HepG2 (cell line): ENCODE measurements at regions not wholly inside any gene's neighbourhood (a gene's known extent, or its start where the extent isn't known, plus 50 kb on each side); places are given as distances from the start of the nearest gene placed in this dataset.

Source experiments
- ATAC-seq: fragments of 200-7000 bp; cut with Tn5 transposase; 3 replicates; pipeline ENCODE4 v1.9.1; 2020; ENCODE audit warnings: mild to moderate bottlenecking, moderate library complexity
- BruUV-seq: library from RNA; stranded (reverse); fragments of 400-500 nt; replicated peaks from 2 replicates; lab custom pipeline; 2021; lab: Mats Ljungman, UMichigan
- CTCF ChIA-PET: fragments of 300-600 bp; formaldehyde crosslinking; extraction: SDS; loops from one replicate; lab custom pipeline; 2021; ENCODE audit warnings: low total read pairs, inconsistent platforms, low intra/inter-chr PET ratio; lab: Yijun Ruan, JAX
- POLR2A ChIA-PET: fragments of 350-600 bp; sonication (Branson Sonifier 250); formaldehyde crosslinking; loops from one replicate; lab custom pipeline; 2020; ENCODE audit warnings: antibody characterized with exemption, inconsistent platforms; lab: Yijun Ruan, JAX
- DNase-seq: peaks from one replicate; pipeline ENCODE4 v3.0.0-alpha.2; 2015; ENCODE audit warnings: low spot score
- FAIRE-seq: peaks from 3 replicates; lab custom pipeline; 2011; peaks lifted over from hg19 to GRCh38; lab: Jason Lieb, UNC
- H2AFZ ChIP-seq: one replicate; pipeline ENCODE4 v1.6.1; 2011; ENCODE audit warnings: low read length, inconsistent platforms
- H3K27ac ChIP-seq: fragments of 300-600 bp; 3 replicates; pipeline ENCODE4 v1.8.0; 2011; ENCODE audit warnings: mixed run types, mild to moderate bottlenecking, mixed read lengths, low read length, inconsistent platforms; ENCODE audit not compliant: insufficient read depth; ENCODE audit errors: extremely low read length
- H3K27me3 ChIP-seq, 2 experiments: fragments of 200-600 bp in 1 of 2; 2 replicates in 1 of 2; 3 replicates in 1 of 2; pipeline versions ENCODE4 v1.6.0 to v1.8.0; 2011; ENCODE audit warnings: low read length in 2 of 2, mild to moderate bottlenecking in 2 of 2, moderate library complexity in 2 of 2, inconsistent platforms in 1 of 2; ENCODE audit not compliant: insufficient read depth in 2 of 2, control insufficient read depth in 1 of 2
- H3K36me3 ChIP-seq, 2 experiments: fragments of 200-600 bp in 1 of 2; replicated peaks in 1 of 2; 2 replicates in 1 of 2; 3 replicates in 1 of 2; pipeline versions ENCODE4 v1.5.1 to v1.8.0; 2011; ENCODE audit warnings: low read length in 2 of 2, inconsistent platforms in 1 of 2; ENCODE audit not compliant: insufficient read depth in 2 of 2, control insufficient read depth in 1 of 2
- H3K4me1 ChIP-seq: 2 replicates; pipeline ENCODE4 v1.5.1; 2012; ENCODE audit warnings: low read length, inconsistent platforms; ENCODE audit not compliant: insufficient read depth
- H3K4me2 ChIP-seq: 2 replicates; pipeline ENCODE4 v1.6.0; 2011; ENCODE audit warnings: low read depth, low read length, inconsistent platforms
- H3K4me3 ChIP-seq, 3 experiments: fragments of 200-600 bp in 1 of 3; sonication (generic), shearing (Covaris generic) in 1 of 3; replicated peaks in 1 of 3; 2 replicates each; pipeline ENCODE4 v1.5.1; 2011 to 2016; ENCODE audit warnings: low read length in 3 of 3, inconsistent platforms in 2 of 3, low read depth in 2 of 3, mild to moderate bottlenecking in 2 of 3, control low read depth in 1 of 3, mixed read lengths in 1 of 3; ENCODE audit not compliant: insufficient read depth in 1 of 3
- H3K79me2 ChIP-seq: one replicate; pipeline ENCODE4 v1.6.1; 2011; ENCODE audit warnings: low read length, inconsistent platforms; ENCODE audit not compliant: insufficient read depth
- H3K9ac ChIP-seq: 2 replicates; pipeline ENCODE4 v1.6.0; 2011; ENCODE audit warnings: mild to moderate bottlenecking, low read depth, low read length, inconsistent platforms; ENCODE audit not compliant: insufficient read depth
- H3K9me3 ChIP-seq: 2 replicates; pipeline ENCODE4 v1.5.1; 2012; ENCODE audit warnings: mild to moderate bottlenecking, low read length
- H4K20me1 ChIP-seq: 2 replicates; pipeline ENCODE4 v1.6.0; 2011; ENCODE audit warnings: inconsistent platforms, mild to moderate bottlenecking, low read length, moderate library complexity; ENCODE audit not compliant: insufficient read depth
- CBX1 ChIP-seq: IDR thresholded peaks from one replicate; pipeline ENCODE4 v1.6.1; 2016; ENCODE audit warnings: antibody characterized with exemption, low read depth
- TGIF2 ChIP-seq: IDR thresholded peaks from 2 replicates; pipeline ENCODE4 v1.6.1; 2016; ENCODE audit warnings: control low read depth, missing compliant biosample characterization
- ZKSCAN5 ChIP-seq: sonication (generic); formaldehyde crosslinking; IDR thresholded peaks from 2 replicates; pipeline ENCODE4 v1.5.1; 2020; ENCODE audit warnings: mild to moderate bottlenecking, missing genetic modification reagents
- ZNF326 ChIP-seq: sonication (generic); formaldehyde crosslinking; IDR thresholded peaks from 2 replicates; pipeline ENCODE4 v1.4.0; 2020; ENCODE audit warnings: missing genetic modification reagents, borderline replicate concordance
- ZNF329 ChIP-seq: sonication (generic); formaldehyde crosslinking; IDR thresholded peaks from 2 replicates; pipeline ENCODE4 v1.9.0; 2021; ENCODE audit warnings: low read depth, mild to moderate bottlenecking, missing genetic modification reagents
- ZNF501 ChIP-seq: sonication (generic); formaldehyde crosslinking; IDR thresholded peaks from 2 replicates; pipeline ENCODE4 v1.5.1; 2020; ENCODE audit warnings: mild to moderate bottlenecking, moderate library complexity, missing genetic modification reagents
- ZNF569 ChIP-seq: sonication (generic); formaldehyde crosslinking; IDR thresholded peaks from 2 replicates; pipeline ENCODE4 v1.5.0; 2020; ENCODE audit warnings: mild to moderate bottlenecking, missing genetic modification reagents, moderate library complexity, borderline replicate concordance
- WGBS: methylation state at CpG from one replicate; pipeline ENCODE4 v1.1.6; 2017; ENCODE audit warnings: low lambda C conversion rate; 5-methylcytosine and 5-hydroxymethylcytosine counted together
- in situ Hi-C: cut with HindIII; loops from 2 replicates; pipeline ENCODE4 v1.10.0; 2017; ENCODE audit warnings: low pct_unique_long_range_greater_than_20kb; ENCODE audit not compliant: extremely low pct_ligation_motif_present
- intact Hi-C: fragments of 100-400 bp; cut with micrococcal nuclease; formaldehyde crosslinking; loops from one replicate; pipeline ENCODE4 v1.10.0; 2022; ENCODE audit not compliant: unreplicated experiment
- TF ChIP-seq, protein P1 (sequence below): sonication (generic); formaldehyde crosslinking; IDR thresholded peaks from 2 replicates; pipeline ENCODE4 v1.4.0; 2020; ENCODE audit warnings: missing genetic modification reagents
- TF ChIP-seq, protein P2 (sequence below): sonication (generic); IDR thresholded peaks from 2 replicates; pipeline ENCODE4 v1.6.1; 2016; ENCODE audit warnings: low read depth, borderline replicate concordance
- TF ChIP-seq, protein P3 (sequence below): sonication (generic); formaldehyde crosslinking; IDR thresholded peaks from 2 replicates; pipeline ENCODE4 v1.5.0; 2020; ENCODE audit warnings: missing genetic modification reagents
- TF ChIP-seq, protein P4 (sequence below): sonication (generic); formaldehyde crosslinking; IDR thresholded peaks from 2 replicates; pipeline ENCODE4 v1.4.0; 2020; ENCODE audit warnings: missing genetic modification reagents

DNA sequence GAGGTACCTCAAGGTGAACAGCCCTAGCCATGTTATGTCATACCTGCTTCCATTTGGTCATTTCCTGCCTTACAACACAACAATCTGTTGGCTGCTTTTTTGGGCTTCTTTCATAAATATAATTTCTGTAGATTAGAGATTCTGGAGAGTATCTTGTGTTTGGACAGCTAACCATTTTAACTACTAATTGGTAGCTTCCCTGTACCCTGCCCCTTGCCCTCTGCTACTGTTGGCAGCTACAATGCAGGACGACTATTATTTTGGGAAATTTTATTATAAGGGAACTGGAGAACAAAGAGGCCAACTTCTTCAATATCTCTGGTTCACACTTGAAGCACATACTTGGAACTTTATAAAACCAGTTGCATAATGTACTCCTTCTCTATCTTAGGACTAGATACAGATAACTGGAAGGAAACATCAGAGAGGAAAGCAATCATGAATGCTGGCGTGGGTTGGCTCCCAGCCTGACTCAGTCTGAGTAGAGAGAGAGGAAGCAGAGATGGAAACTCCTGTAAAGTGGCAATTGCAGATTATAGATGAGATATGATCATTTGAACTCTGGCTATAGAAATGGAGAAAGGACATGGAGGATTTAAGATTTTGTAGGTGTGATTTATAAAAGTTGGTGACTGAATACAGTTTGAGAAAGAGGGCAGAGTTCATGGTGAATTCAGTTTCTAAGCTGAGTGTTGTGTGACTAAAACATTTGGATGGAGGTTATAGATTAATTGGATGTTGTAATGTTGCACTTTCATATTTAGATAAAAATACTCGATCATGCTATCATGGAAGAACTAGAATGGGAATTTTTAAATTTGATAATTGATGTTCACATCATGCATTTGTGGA is 74.5 kb downstream of the MDH1 start (continued):
- no peak for TF ChIP-seq ZNF569 (CRISPR knock-in tag)
- TF ChIP-seq ZNF329: no peak
- TF ChIP-seq ZNF501: no peak
- TF ChIP-seq, protein P1, sequence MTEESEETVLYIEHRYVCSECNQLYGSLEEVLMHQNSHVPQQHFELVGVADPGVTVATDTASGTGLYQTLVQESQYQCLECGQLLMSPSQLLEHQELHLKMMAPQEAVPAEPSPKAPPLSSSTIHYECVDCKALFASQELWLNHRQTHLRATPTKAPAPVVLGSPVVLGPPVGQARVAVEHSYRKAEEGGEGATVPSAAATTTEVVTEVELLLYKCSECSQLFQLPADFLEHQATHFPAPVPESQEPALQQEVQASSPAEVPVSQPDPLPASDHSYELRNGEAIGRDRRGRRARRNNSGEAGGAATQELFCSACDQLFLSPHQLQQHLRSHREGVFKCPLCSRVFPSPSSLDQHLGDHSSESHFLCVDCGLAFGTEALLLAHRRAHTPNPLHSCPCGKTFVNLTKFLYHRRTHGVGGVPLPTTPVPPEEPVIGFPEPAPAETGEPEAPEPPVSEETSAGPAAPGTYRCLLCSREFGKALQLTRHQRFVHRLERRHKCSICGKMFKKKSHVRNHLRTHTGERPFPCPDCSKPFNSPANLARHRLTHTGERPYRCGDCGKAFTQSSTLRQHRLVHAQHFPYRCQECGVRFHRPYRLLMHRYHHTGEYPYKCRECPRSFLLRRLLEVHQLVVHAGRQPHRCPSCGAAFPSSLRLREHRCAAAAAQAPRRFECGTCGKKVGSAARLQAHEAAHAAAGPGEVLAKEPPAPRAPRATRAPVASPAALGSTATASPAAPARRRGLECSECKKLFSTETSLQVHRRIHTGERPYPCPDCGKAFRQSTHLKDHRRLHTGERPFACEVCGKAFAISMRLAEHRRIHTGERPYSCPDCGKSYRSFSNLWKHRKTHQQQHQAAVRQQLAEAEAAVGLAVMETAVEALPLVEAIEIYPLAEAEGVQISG: no peak
- TF ChIP-seq ZKSCAN5 (CRISPR knock-in tag): no peak
- TF ChIP-seq ZNF326 (CRISPR knock-in tag): no peak
- TF ChIP-seq, protein P2, sequence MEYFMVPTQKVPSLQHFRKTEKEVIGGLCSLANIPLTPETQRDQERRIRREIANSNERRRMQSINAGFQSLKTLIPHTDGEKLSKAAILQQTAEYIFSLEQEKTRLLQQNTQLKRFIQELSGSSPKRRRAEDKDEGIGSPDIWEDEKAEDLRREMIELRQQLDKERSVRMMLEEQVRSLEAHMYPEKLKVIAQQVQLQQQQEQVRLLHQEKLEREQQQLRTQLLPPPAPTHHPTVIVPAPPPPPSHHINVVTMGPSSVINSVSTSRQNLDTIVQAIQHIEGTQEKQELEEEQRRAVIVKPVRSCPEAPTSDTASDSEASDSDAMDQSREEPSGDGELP: no peak
- no peak for TF ChIP-seq TGIF2

DNA sequence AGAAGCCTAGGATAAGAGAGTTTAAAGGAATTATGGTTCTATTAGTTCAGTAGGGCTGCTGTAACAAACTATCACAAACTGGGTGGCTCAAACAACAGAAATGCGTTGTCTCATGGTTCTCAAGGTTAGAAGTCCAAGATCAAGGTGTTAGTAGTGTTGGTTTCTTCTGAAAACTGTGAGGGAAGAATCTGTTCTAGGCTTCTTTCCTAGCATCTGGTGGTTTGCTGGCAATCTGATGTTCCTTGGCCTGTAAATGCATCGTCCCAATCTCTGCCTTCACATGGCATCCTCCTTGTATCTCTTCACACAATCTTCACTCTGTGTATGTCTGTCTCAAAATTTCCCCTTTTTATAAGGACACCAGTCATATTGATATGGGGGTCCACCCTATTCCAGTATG is 76.3 kb downstream of the MDH1 start:
- intact Hi-C loops (loop anchor here (5.0 kb wide), 1 partner anchor 1068 kb away; no protein-coding TSS in a partner anchor), in situ Hi-C loops (no loop called here)
- Histone ChIP-seq H2AFZ (no peak overlapping the region), H3K36me3 (no peaks in the 10 kb centered on the region), H3K27me3 (peaks cover 0 to 5% of the 10 kb centered on the region in 2 experiments; a peak in 2 of 5 replicates), H3K4me3 (no peak overlapping the region), H4K20me1 (no peaks in the 10 kb centered on the region), H3K4me2 (no peak overlapping the region), H3K9ac (no peak overlapping the region), H3K27ac (no peak overlapping the region), H3K79me2 (no peaks in the 10 kb centered on the region), H3K9me3 (no peaks in the 10 kb centered on the region), H3K4me1 (peaks cover 8% of the 10 kb centered on the region; the same call in 1 of the 2 replicates)
- no TSS peak for BruUV-seq
- 0% methylated on average over 2 of the region's 2 CpGs for WGBS
- no peak for DNase-seq
- ATAC-seq: no peak
- TF ChIP-seq CBX1: no peak
- TF ChIP-seq, protein P3, sequence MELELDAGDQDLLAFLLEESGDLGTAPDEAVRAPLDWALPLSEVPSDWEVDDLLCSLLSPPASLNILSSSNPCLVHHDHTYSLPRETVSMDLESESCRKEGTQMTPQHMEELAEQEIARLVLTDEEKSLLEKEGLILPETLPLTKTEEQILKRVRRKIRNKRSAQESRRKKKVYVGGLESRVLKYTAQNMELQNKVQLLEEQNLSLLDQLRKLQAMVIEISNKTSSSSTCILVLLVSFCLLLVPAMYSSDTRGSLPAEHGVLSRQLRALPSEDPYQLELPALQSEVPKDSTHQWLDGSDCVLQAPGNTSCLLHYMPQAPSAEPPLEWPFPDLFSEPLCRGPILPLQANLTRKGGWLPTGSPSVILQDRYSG (CRISPR knock-in tag): no peak
- TF ChIP-seq, protein P4, sequence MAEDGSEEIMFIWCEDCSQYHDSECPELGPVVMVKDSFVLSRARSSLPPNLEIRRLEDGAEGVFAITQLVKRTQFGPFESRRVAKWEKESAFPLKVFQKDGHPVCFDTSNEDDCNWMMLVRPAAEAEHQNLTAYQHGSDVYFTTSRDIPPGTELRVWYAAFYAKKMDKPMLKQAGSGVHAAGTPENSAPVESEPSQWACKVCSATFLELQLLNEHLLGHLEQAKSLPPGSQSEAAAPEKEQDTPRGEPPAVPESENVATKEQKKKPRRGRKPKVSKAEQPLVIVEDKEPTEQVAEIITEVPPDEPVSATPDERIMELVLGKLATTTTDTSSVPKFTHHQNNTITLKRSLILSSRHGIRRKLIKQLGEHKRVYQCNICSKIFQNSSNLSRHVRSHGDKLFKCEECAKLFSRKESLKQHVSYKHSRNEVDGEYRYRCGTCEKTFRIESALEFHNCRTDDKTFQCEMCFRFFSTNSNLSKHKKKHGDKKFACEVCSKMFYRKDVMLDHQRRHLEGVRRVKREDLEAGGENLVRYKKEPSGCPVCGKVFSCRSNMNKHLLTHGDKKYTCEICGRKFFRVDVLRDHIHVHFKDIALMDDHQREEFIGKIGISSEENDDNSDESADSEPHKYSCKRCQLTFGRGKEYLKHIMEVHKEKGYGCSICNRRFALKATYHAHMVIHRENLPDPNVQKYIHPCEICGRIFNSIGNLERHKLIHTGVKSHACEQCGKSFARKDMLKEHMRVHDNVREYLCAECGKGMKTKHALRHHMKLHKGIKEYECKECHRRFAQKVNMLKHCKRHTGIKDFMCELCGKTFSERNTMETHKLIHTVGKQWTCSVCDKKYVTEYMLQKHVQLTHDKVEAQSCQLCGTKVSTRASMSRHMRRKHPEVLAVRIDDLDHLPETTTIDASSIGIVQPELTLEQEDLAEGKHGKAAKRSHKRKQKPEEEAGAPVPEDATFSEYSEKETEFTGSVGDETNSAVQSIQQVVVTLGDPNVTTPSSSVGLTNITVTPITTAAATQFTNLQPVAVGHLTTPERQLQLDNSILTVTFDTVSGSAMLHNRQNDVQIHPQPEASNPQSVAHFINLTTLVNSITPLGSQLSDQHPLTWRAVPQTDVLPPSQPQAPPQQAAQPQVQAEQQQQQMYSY (CRISPR knock-in tag): no peak
- no peak for FAIRE-seq
- CTCF ChIA-PET: no interaction called here
- POLR2A ChIA-PET: no interaction called here
